ENCODE measurements at regions not wholly inside any gene's neighbourhood (a gene's known extent, or its start where the extent isn't known, plus 50 kb on each side); places are given as distances from the start of the nearest gene placed in this dataset.

DNA sequence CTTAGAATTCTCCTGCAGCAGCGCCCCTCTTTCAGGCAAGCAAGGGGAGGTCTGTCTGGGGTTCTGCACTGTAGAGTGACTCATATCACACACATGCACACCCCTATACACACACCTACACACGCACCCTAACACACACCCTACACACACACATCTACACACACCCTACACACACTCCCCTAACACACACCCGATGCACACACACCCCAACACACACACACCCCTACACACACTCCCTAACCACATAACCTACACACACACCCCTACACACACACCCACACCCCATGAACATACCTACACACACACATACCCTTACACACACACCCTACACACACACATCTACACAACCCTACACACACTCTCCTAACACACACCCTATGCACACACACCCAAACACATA, 493.2 kb downstream of the IRS2 start:
- TF ChIP-seq, protein P1, sequence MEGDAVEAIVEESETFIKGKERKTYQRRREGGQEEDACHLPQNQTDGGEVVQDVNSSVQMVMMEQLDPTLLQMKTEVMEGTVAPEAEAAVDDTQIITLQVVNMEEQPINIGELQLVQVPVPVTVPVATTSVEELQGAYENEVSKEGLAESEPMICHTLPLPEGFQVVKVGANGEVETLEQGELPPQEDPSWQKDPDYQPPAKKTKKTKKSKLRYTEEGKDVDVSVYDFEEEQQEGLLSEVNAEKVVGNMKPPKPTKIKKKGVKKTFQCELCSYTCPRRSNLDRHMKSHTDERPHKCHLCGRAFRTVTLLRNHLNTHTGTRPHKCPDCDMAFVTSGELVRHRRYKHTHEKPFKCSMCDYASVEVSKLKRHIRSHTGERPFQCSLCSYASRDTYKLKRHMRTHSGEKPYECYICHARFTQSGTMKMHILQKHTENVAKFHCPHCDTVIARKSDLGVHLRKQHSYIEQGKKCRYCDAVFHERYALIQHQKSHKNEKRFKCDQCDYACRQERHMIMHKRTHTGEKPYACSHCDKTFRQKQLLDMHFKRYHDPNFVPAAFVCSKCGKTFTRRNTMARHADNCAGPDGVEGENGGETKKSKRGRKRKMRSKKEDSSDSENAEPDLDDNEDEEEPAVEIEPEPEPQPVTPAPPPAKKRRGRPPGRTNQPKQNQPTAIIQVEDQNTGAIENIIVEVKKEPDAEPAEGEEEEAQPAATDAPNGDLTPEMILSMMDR (IDR thresholded peaks at IDR 0.05): no peak
- no peak for TF ChIP-seq POLR2A (IDR thresholded peaks at IDR 0.05)
